Endothelial cell of umbilical vein (primary cell): ENCODE measurements at regions not wholly inside any gene's neighbourhood (a gene's known extent, or its start where the extent isn't known, plus 50 kb on each side); places are given as distances from the start of the nearest gene placed in this dataset.

Source experiments
- BruUV-seq: library from RNA; stranded (reverse); fragments of 400-500 nt; replicated peaks from 2 replicates; lab custom pipeline; 2021; lab: Mats Ljungman, UMichigan
- CTCF ChIA-PET: fragments of 300-600, 350-600 bp; sonication (Branson Sonifier 250); formaldehyde crosslinking; loops from one replicate; lab custom pipeline; 2021; ENCODE audit warnings: antibody characterized with exemption, inconsistent platforms; lab: Charles Lee
- POLR2A ChIA-PET: fragments of 300-600, 350-600 bp; sonication (Branson Sonifier 250); formaldehyde crosslinking; loops from one replicate; lab custom pipeline; 2021; ENCODE audit warnings: antibody characterized with exemption, inconsistent platforms; lab: Charles Lee
- DNase-seq: peaks from one replicate; pipeline ENCODE4 v3.0.0-alpha.2; 2011; ENCODE audit warnings: low read depth, low spot score
- FAIRE-seq: peaks from 2 replicates; lab custom pipeline; 2011; peaks lifted over from hg19 to GRCh38; lab: Jason Lieb, UNC
- H2AFZ ChIP-seq: 2 replicates; pipeline ENCODE4 v1.6.0; 2012; ENCODE audit warnings: low read depth, low read length, control low read depth, inconsistent platforms
- H3K27ac ChIP-seq: 2 replicates; pipeline ENCODE4 v1.5.1; 2011; ENCODE audit warnings: low read depth, mild to moderate bottlenecking, control low read depth, low read length, moderate library complexity; ENCODE audit not compliant: insufficient read depth
- H3K27me3 ChIP-seq, 2 experiments: 2 replicates each; pipeline versions ENCODE4 v1.6.0 to v1.6.1; 2011; ENCODE audit warnings: low read length in 2 of 2, mixed read lengths in 1 of 2; ENCODE audit not compliant: control insufficient read depth in 2 of 2, insufficient read depth in 2 of 2
- H3K36me3 ChIP-seq, 2 experiments: 2 replicates in 1 of 2; 3 replicates in 1 of 2; pipeline ENCODE4 v1.5.1; 2011; ENCODE audit warnings: low read length in 2 of 2, mild to moderate bottlenecking in 1 of 2, moderate library complexity in 1 of 2; ENCODE audit not compliant: control insufficient read depth in 2 of 2, insufficient read depth in 2 of 2; ENCODE audit errors: extremely low read depth in 1 of 2
- H3K4me1 ChIP-seq: 3 replicates; pipeline ENCODE4 v1.5.1; 2011; ENCODE audit warnings: mild to moderate bottlenecking, low read length; ENCODE audit not compliant: control insufficient read depth, insufficient read depth; ENCODE audit errors: extremely low read depth
- H3K4me2 ChIP-seq: 2 replicates; pipeline ENCODE4 v1.6.1; 2011; ENCODE audit warnings: low read length, control low read depth, mixed read lengths; ENCODE audit not compliant: insufficient read depth
- H3K4me3 ChIP-seq, 3 experiments: fragments of 200-600 bp in 1 of 3; sonication (generic), shearing (Covaris generic) in 1 of 3; replicated peaks in 1 of 3; 2 replicates each; pipeline ENCODE4 v1.5.1; 2011 to 2016; ENCODE audit warnings: control low read depth in 3 of 3, low read length in 3 of 3, mild to moderate bottlenecking in 2 of 3, inconsistent platforms in 1 of 3, low read depth in 1 of 3, moderate library complexity in 1 of 3; ENCODE audit not compliant: insufficient read depth in 1 of 3
- H3K79me2 ChIP-seq: 2 replicates; pipeline ENCODE4 v1.6.0; 2012; ENCODE audit warnings: low read length, inconsistent platforms; ENCODE audit not compliant: control insufficient read depth, insufficient read depth
- H3K9ac ChIP-seq: replicated peaks from 2 replicates; pipeline ENCODE3; 2011; ENCODE audit warnings: low read length, control low read depth; ENCODE audit not compliant: insufficient read depth; ENCODE audit errors: extremely low read depth
- H3K9me1 ChIP-seq: replicated peaks from 3 replicates; pipeline ENCODE4 v1.6.0; 2011; ENCODE audit warnings: mild to moderate bottlenecking, low read length; ENCODE audit not compliant: control insufficient read depth, insufficient read depth; ENCODE audit errors: extremely low read depth
- H3K9me3 ChIP-seq: replicated peaks from 2 replicates; pipeline ENCODE4 v1.5.1; 2012; ENCODE audit warnings: low read length, inconsistent platforms; ENCODE audit not compliant: control insufficient read depth, insufficient read depth
- H4K20me1 ChIP-seq: replicated peaks from 2 replicates; pipeline ENCODE3; 2011; ENCODE audit warnings: mild to moderate bottlenecking, low read length; ENCODE audit not compliant: control insufficient read depth, insufficient read depth; ENCODE audit errors: extremely low read depth
- CTCF ChIP-seq, 2 donors: IDR thresholded peaks; 1 replicate in 1 of 2; 2 replicates in 1 of 2; pipeline ENCODE4 v1.5.1; 2011; ENCODE audit warnings: low read length in 2 of 2, mild to moderate bottlenecking in 2 of 2, moderate library complexity in 2 of 2, control low read depth in 1 of 2, inconsistent platforms in 1 of 2, low read depth in 1 of 2; ENCODE audit not compliant: insufficient read depth in 1 of 2; ENCODE audit errors: extremely low read depth in 1 of 2
- EZH2 ChIP-seq: IDR thresholded peaks from 2 replicates; pipeline ENCODE4 v1.6.1; 2012; ENCODE audit warnings: borderline replicate concordance, low read depth, mild to moderate bottlenecking, moderate library complexity, low read length, inconsistent platforms; ENCODE audit not compliant: severe bottlenecking
- FOS ChIP-seq: IDR thresholded peaks from 2 replicates; pipeline ENCODE4 v1.6.1; 2011; ENCODE audit warnings: mild to moderate bottlenecking, low read length, moderate library complexity, borderline replicate concordance; ENCODE audit not compliant: insufficient read depth
- GATA2 ChIP-seq: IDR thresholded peaks from 2 replicates; pipeline ENCODE4 v1.7.0; 2011; ENCODE audit warnings: low read depth, mild to moderate bottlenecking, moderate library complexity, mixed read lengths, low read length; ENCODE audit not compliant: insufficient read length, insufficient read depth
- JUN ChIP-seq: IDR thresholded peaks from 2 replicates; pipeline ENCODE4 v1.6.1; 2011; ENCODE audit warnings: borderline replicate concordance, low read depth; ENCODE audit not compliant: insufficient read length, insufficient read depth
- MAX ChIP-seq: IDR thresholded peaks from 2 replicates; pipeline ENCODE4 v1.6.1; 2011; ENCODE audit not compliant: insufficient read depth, insufficient read length
- MYC ChIP-seq: IDR thresholded peaks from one replicate; pipeline ENCODE4 v1.6.1; 2011; ENCODE audit warnings: mild to moderate bottlenecking, low read depth, low read length
- POLR2A ChIP-seq: IDR thresholded peaks from 2 replicates; pipeline ENCODE4 v1.6.1; 2012; ENCODE audit warnings: low read depth, mild to moderate bottlenecking, control low read depth, low read length
- POLR2AphosphoS5 ChIP-seq: IDR thresholded peaks from 2 replicates; pipeline ENCODE4 v1.6.1; 2012; ENCODE audit warnings: low read depth, mild to moderate bottlenecking, control low read depth, low read length, moderate library complexity; ENCODE audit not compliant: insufficient read depth
- dilution Hi-C: fragments of 300-500 bp; cut with MboI; formaldehyde crosslinking; loops from one replicate; pipeline ENCODE4 v1.15.0; 2019; ENCODE audit warnings: low sequenced_read_pairs; ENCODE audit not compliant: extremely low pct_ligation_motif_present
- intact Hi-C: fragments of 100-400 bp; cut with micrococcal nuclease; formaldehyde crosslinking; loops from one replicate; pipeline ENCODE4 v1.10.0; 2022

- no peak overlapping the region for H3K4me2 ChIP-seq
- no peaks in the 10 kb centered on the region for H3K9me3 ChIP-seq
- peaks cover 12% of the 10 kb centered on the region for H3K4me1 ChIP-seq
- intact Hi-C loops (loop anchor here (5.0 kb wide), 1 partner anchor 43 kb away; no protein-coding TSS in a partner anchor), dilution Hi-C loops (no loop called here)
- no TSS peak for BruUV-seq
- POLR2A ChIA-PET = no interaction called here
- H3K79me2 ChIP-seq = no peaks in the 10 kb centered on the region
- FAIRE-seq (no peak), DNase-seq (no peak)
- H2AFZ ChIP-seq = no peak overlapping the region
- H3K4me3 ChIP-seq = no peak overlapping the region
- H3K9ac ChIP-seq = no peak overlapping the region
- no peak overlapping the region for H3K27ac ChIP-seq
- TF ChIP-seq GATA2 = no peak
- TF ChIP-seq EZH2 = no peak
- no peak for TF ChIP-seq MAX
- TF ChIP-seq POLR2A = no peak
- TF ChIP-seq JUN = no peak
- TF ChIP-seq FOS = no peak
- no peak for TF ChIP-seq CTCF (IDR thresholded peaks at IDR 0.05; ENCODE audit: extremely low read depth in 1 of 2, insufficient read depth in 1 of 2, low read depth in 1 of 2, low read length in 2 of 2)
- TF ChIP-seq POLR2AphosphoS5 = no peak
- no peak for TF ChIP-seq MYC
- H3K27me3 ChIP-seq = peaks cover 48 to 69% of the 10 kb centered on the region in 2 experiments
- no peaks in the 10 kb centered on the region for H3K36me3 ChIP-seq
- no peaks in the 10 kb centered on the region for H4K20me1 ChIP-seq
- CTCF ChIA-PET = interaction anchor here (1.1 kb wide), 1 partner anchor 13 kb away, joined by 3 read pairs; no protein-coding TSS in a partner anchor
- no peaks in the 10 kb centered on the region for H3K9me1 ChIP-seq
These were observed 134.1 kb downstream of the SPAG6 start for GRCh38 chr10:22479419-22479818.
